Left lung (tissue), 4 donors: ENCODE measurements at regions not wholly inside any gene's neighbourhood (a gene's known extent, or its start where the extent isn't known, plus 50 kb on each side); places are given as distances from the start of the nearest gene placed in this dataset.
A peak's percentile ranks its signal among the peaks of the same experiment; 100 is the strongest.

Experiments
- ATAC-seq: fragments of 200-7000 bp; cut with Tn5 transposase; one replicate; pipeline ENCODE4 v1.9.1; 2020; ENCODE audit warnings: moderate library complexity
- DNase-seq, 4 donors: peaks; one replicate each; pipeline ENCODE4 v3.0.0-alpha.2; 2013 to 2020
- H3K27ac ChIP-seq, 2 donors: fragments of 200-600 bp; sonication (generic) in 1 of 2; one replicate each; pipeline versions ENCODE4 v1.5.0 to v1.8.0; 2020 to 2021
- H3K27me3 ChIP-seq, 2 donors: fragments of 200-600 bp; sonication (generic) in 1 of 2; one replicate each; pipeline versions ENCODE4 v1.5.0 to v1.8.0; 2020 to 2021
- H3K36me3 ChIP-seq, 2 donors: fragments of 200-600 bp; sonication (generic) in 1 of 2; one replicate each; pipeline versions ENCODE4 v1.5.0 to v1.8.0; 2020 to 2021
- H3K4me1 ChIP-seq, 2 donors: fragments of 200-600 bp; one replicate each; pipeline ENCODE4 v1.8.0; 2021
- H3K4me3 ChIP-seq, 2 donors: fragments of 200-600 bp; sonication (generic) in 1 of 2; one replicate each; pipeline versions ENCODE4 v1.5.0 to v1.8.0; 2020 to 2021; ENCODE audit warnings: mild to moderate bottlenecking in 1 of 2
- H3K9me3 ChIP-seq, 2 donors: fragments of 200-600 bp; sonication (generic) in 1 of 2; one replicate each; pipeline versions ENCODE4 v1.5.0 to v1.8.0; 2020 to 2021
- CTCF ChIP-seq, 2 donors: fragments of 200-600 bp; sonication (generic) in 1 of 2; IDR thresholded peaks; one replicate each; pipeline versions ENCODE4 v1.5.0 to v1.8.0; 2021; ENCODE audit warnings: antibody characterized with exemption in 2 of 2
- intact Hi-C, 2 donors: fragments of 100-400 bp; cut with DNase I; formaldehyde crosslinking; loops; one replicate each; pipeline versions ENCODE4 v1.11.2 to v1.14.2; 2022
- donor health status: DM: no; HTN: yes; CAD: no.
- donor health status: DM: no; HTN: no; CAD: no.

GRCh38 chr20:60262967-60263603 is 304.9 kb downstream of the CDH26 start:
- DNase-seq: peak in 2 of 4 donors; percentile 15 to 80
- no peaks in the 10 kb centered on the region for H3K27me3 ChIP-seq
- H3K4me3 ChIP-seq: no peak overlapping the region
- intact Hi-C loops: no loop called here
- peak; percentile 69 for ATAC-seq
- no peak overlapping the region for H3K27ac ChIP-seq
- no peaks in the 10 kb centered on the region for H3K4me1 ChIP-seq
- H3K36me3 ChIP-seq: no peaks in the 10 kb centered on the region
- H3K9me3 ChIP-seq: no peaks in the 10 kb centered on the region
- TF ChIP-seq CTCF (IDR thresholded peaks at IDR 0.05): peak; percentile 49 to 73

GRCh38 chr20:60263725-60264709 is 305.8 kb downstream of the CDH26 start:
- intact Hi-C loops: no loop called here
- DNase-seq: no peak

GRCh38 chr20:60266177-60266823 is 308.1 kb downstream of the CDH26 start:
- no peak for TF ChIP-seq CTCF (IDR thresholded peaks at IDR 0.05)
- no peaks in the 10 kb centered on the region for H3K36me3 ChIP-seq
- DNase-seq: no peak
- H3K4me3 ChIP-seq: no peak overlapping the region
- peak overlapping the region in 1 of 2 donors; percentile 11 for H3K27ac ChIP-seq
- ATAC-seq: no peak
- no peaks in the 10 kb centered on the region for H3K9me3 ChIP-seq
- H3K27me3 ChIP-seq: no peaks in the 10 kb centered on the region
- intact Hi-C loops: no loop called here
- no peaks in the 10 kb centered on the region for H3K4me1 ChIP-seq

More at GRCh38 chr20:60263725-60264709, 305.8 kb downstream of the CDH26 start:
- Histone ChIP-seq H3K4me1 (no peaks in the 10 kb centered on the region), H3K4me3 (no peak overlapping the region), H3K27me3 (no peaks in the 10 kb centered on the region), H3K9me3 (no peaks in the 10 kb centered on the region), H3K36me3 (no peaks in the 10 kb centered on the region), H3K27ac (no peak overlapping the region)
- no peak for TF ChIP-seq CTCF (IDR thresholded peaks at IDR 0.05)
- ATAC-seq: no peak

- DNase-seq (no peak), ATAC-seq (no peak)
- intact Hi-C loops: no loop called here
- Histone ChIP-seq H3K4me1 (no peaks in the 10 kb centered on the region), H3K36me3 (no peaks in the 10 kb centered on the region), H3K9me3 (no peaks in the 10 kb centered on the region), H3K27me3 (no peaks in the 10 kb centered on the region), H3K4me3 (no peak overlapping the region), H3K27ac (no peak overlapping the region)
- TF ChIP-seq CTCF (IDR thresholded peaks at IDR 0.05): no peak
Observed at GRCh38 chr20:60268491-60268890, 310.3 kb downstream of the CDH26 start.
